ENCODE measurements at regions not wholly inside any gene's neighbourhood (a gene's known extent, or its start where the extent isn't known, plus 50 kb on each side); places are given as distances from the start of the nearest gene placed in this dataset.

DNA sequence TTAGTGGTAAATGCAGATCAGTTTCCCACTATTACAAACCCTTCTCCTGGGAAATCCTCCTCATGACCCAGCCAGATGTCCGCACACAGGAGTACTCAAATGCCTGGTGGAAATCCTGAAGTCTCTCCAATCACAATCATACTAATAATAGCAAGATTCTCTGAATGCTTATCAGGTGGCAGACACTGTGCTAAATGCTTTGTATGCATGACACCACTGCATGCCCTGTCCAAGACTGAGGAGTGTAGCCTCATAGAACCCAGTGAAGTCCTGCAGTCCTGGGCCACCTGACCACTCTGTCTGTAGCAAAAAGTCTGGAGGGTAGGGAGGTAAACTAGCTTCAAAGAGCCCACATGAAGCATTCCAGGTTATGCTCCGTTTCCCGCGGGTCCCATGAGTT, 434.8 kb upstream of the CHST9 start:
- Histone ChIP-seq H3K56ac (ENCODE audit: extremely low read depth, insufficient read depth, low read length) (no peak overlapping the region), H3K23ac (ENCODE audit: low read depth, low read length) (no peak overlapping the region), H2AFZ (replicated peaks; ENCODE audit: low read length, poor library complexity) (no peak overlapping the region), H3K36me3 (ENCODE audit: control insufficient read depth, insufficient read depth, low read length) (no peaks in the 10 kb centered on the region), H3K9me1 (ENCODE audit: insufficient read depth, low read length) (no peaks in the 10 kb centered on the region), H3K4me2 (ENCODE audit: low read depth, low read length) (no peak overlapping the region), H3K27me3 (ENCODE audit: control insufficient read depth, insufficient read depth, low read length) (no peaks in the 10 kb centered on the region), H2AK9ac (replicated peaks; ENCODE audit: low read depth, low read length, poor library complexity) (no peak overlapping the region), H2BK15ac (ENCODE audit: low read depth, low read length) (no peak overlapping the region), H2BK120ac (ENCODE audit: low read depth, low read length) (no peak overlapping the region), H3K14ac (replicated peaks; ENCODE audit: low read depth, low read length) (no peak overlapping the region), H4K91ac (ENCODE audit: insufficient read depth, low read depth, low read length) (no peak overlapping the region), H3K4ac (ENCODE audit: low read depth, low read length) (no peak overlapping the region), H4K20me1 (ENCODE audit: insufficient read depth, low read length) (no peaks in the 10 kb centered on the region), H2AK5ac (ENCODE audit: low read depth, low read length) (no peak overlapping the region), H2BK20ac (ENCODE audit: low read depth, low read length) (no peak overlapping the region), H4K8ac (ENCODE audit: low read depth in 2 of 2, low read length in 2 of 2) (no peak overlapping the region), H3K9ac (ENCODE audit: low read depth, low read length) (no peak overlapping the region), H3K79me1 (ENCODE audit: low read depth in 1 of 2, low read length in 2 of 2) (no peaks in the 10 kb centered on the region), H3K9me3 (ENCODE audit: control insufficient read depth, insufficient read depth, low read length) (no peaks in the 10 kb centered on the region), H4K5ac (ENCODE audit: low read depth, low read length) (no peak overlapping the region), H2BK5ac (ENCODE audit: low read depth, low read length, poor library complexity, severe bottlenecking) (no peak overlapping the region), H3K18ac (ENCODE audit: low read depth, low read length) (no peak overlapping the region), H3K4me1 (ENCODE audit: control insufficient read depth, insufficient read depth, low read length) (no peaks in the 10 kb centered on the region), H3K27ac (ENCODE audit: insufficient read depth, low read length) (no peak overlapping the region), H3K4me3 (ENCODE audit: insufficient read depth, low read depth, low read length) (no peak overlapping the region)
- TF ChIP-seq POLR2A (IDR thresholded peaks at IDR 0.05; ENCODE audit: low read depth, low read length), result no peak
- TF ChIP-seq, protein P1, sequence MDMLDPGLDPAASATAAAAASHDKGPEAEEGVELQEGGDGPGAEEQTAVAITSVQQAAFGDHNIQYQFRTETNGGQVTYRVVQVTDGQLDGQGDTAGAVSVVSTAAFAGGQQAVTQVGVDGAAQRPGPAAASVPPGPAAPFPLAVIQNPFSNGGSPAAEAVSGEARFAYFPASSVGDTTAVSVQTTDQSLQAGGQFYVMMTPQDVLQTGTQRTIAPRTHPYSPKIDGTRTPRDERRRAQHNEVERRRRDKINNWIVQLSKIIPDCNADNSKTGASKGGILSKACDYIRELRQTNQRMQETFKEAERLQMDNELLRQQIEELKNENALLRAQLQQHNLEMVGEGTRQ (IDR thresholded peaks at IDR 0.05; ENCODE audit: low read depth, low read length), result no peak
- TF ChIP-seq CEBPB (IDR thresholded peaks at IDR 0.05; ENCODE audit: low read depth, low read length), result no peak
- no peak for TF ChIP-seq BHLHE40 (IDR thresholded peaks at IDR 0.05; ENCODE audit: low read depth, low read length)
- TF ChIP-seq NFE2L2 (IDR thresholded peaks at IDR 0.05; ENCODE audit: low read depth, low read length), result no peak
- TF ChIP-seq SMC3 (IDR thresholded peaks at IDR 0.05; ENCODE audit: low read depth, low read length), result no peak
- no peak for TF ChIP-seq RFX5 (IDR thresholded peaks at IDR 0.05; ENCODE audit: low read depth, low read length)
- TF ChIP-seq RAD21 (IDR thresholded peaks at IDR 0.05; ENCODE audit: low read length), result no peak
- no peak for TF ChIP-seq MAFK (IDR thresholded peaks at IDR 0.05; ENCODE audit: low read depth, low read length)
- TF ChIP-seq, protein P2, sequence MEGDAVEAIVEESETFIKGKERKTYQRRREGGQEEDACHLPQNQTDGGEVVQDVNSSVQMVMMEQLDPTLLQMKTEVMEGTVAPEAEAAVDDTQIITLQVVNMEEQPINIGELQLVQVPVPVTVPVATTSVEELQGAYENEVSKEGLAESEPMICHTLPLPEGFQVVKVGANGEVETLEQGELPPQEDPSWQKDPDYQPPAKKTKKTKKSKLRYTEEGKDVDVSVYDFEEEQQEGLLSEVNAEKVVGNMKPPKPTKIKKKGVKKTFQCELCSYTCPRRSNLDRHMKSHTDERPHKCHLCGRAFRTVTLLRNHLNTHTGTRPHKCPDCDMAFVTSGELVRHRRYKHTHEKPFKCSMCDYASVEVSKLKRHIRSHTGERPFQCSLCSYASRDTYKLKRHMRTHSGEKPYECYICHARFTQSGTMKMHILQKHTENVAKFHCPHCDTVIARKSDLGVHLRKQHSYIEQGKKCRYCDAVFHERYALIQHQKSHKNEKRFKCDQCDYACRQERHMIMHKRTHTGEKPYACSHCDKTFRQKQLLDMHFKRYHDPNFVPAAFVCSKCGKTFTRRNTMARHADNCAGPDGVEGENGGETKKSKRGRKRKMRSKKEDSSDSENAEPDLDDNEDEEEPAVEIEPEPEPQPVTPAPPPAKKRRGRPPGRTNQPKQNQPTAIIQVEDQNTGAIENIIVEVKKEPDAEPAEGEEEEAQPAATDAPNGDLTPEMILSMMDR (conservative IDR thresholded peaks at IDR 0.05; ENCODE audit: low read depth, low read length), result no peak
- no peak for TF ChIP-seq MXI1 (IDR thresholded peaks at IDR 0.05; ENCODE audit: borderline replicate concordance, low read depth, low read length)
- no peak for TF ChIP-seq FOS (IDR thresholded peaks at IDR 0.05; ENCODE audit: low read depth, low read length)
- TF ChIP-seq, protein P3, sequence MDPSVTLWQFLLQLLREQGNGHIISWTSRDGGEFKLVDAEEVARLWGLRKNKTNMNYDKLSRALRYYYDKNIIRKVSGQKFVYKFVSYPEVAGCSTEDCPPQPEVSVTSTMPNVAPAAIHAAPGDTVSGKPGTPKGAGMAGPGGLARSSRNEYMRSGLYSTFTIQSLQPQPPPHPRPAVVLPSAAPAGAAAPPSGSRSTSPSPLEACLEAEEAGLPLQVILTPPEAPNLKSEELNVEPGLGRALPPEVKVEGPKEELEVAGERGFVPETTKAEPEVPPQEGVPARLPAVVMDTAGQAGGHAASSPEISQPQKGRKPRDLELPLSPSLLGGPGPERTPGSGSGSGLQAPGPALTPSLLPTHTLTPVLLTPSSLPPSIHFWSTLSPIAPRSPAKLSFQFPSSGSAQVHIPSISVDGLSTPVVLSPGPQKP (IDR thresholded peaks at IDR 0.05; ENCODE audit: borderline replicate concordance, low read depth, low read length), result no peak
- in situ Hi-C loops (cut with MboI; ENCODE audit: low sequenced_read_pairs), result no loop called here
- POLR2A ChIA-PET (ENCODE audit: unreplicated experiment), result no interaction called here
- 60% methylated on average over 2 of the region's 4 CpGs; no CpG with 5 or more reads in 1 of the 2 experiments for WGBS, 2 experiments (ENCODE audit: extremely low coverage in 2 of 2, insufficient read length in 1 of 2)
- no peak for ATAC-seq (ENCODE audit: low read depth)
- dilution Hi-C loops (cut with HindIII; ENCODE audit: low sequenced_read_pairs, unreplicated experiment), result no loop called here
- intact Hi-C loops (cut with micrococcal nuclease), result no loop called here
- CTCF ChIA-PET, result interaction anchor here (0.6 to 0.9 kb wide), 2 partner anchors 15 to 24 kb away, joined by 3 read pairs; no protein-coding TSS in a partner anchor
- no TSS peak for BruUV-seq (replicated peaks)
- no peak for DNase-seq
